ENCODE measurements at regions not wholly inside any gene's neighbourhood (a gene's known extent, or its start where the extent isn't known, plus 50 kb on each side); places are given as distances from the start of the nearest gene placed in this dataset.

DNA sequence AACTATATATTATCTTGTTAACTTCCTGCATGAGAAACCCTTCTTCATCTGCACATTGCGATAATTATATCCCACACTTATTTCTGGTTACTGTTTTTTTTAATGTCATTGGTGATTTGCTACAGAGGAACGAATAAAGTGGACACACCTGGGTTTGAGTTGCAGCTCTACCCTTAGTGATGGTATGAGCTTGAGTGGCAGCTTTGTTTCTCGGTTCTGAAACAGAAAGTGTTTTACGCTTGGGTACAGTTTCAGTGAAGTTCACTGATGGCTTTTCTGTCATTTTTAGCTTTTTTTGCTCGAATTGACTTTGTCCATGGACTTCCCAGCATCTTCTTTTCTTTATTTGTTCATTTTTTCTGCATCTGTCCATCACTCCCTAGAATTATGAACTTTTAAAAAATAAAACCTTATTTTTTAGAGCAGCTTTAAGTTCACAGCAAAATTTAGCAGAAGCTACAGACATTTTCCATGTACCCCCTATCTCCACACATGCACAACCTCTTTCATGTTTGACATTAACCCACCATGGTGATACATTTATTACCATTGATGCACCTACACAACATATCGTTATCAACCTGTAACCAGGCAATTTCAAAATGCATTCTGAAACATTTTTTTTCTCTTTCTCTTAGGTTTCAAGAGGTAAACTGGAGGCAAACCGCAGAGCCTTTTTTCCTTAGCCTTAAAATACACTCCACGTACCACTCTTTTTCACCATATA is 1041.6 kb upstream of the PRKX start:
- TF ChIP-seq, protein P1, sequence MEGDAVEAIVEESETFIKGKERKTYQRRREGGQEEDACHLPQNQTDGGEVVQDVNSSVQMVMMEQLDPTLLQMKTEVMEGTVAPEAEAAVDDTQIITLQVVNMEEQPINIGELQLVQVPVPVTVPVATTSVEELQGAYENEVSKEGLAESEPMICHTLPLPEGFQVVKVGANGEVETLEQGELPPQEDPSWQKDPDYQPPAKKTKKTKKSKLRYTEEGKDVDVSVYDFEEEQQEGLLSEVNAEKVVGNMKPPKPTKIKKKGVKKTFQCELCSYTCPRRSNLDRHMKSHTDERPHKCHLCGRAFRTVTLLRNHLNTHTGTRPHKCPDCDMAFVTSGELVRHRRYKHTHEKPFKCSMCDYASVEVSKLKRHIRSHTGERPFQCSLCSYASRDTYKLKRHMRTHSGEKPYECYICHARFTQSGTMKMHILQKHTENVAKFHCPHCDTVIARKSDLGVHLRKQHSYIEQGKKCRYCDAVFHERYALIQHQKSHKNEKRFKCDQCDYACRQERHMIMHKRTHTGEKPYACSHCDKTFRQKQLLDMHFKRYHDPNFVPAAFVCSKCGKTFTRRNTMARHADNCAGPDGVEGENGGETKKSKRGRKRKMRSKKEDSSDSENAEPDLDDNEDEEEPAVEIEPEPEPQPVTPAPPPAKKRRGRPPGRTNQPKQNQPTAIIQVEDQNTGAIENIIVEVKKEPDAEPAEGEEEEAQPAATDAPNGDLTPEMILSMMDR (IDR thresholded peaks at IDR 0.05; ENCODE audit: insufficient read depth, low read length, poor library complexity, severe bottlenecking): no peak
- no peak for DNase-seq (ENCODE audit: extremely low read depth, insufficient read length)
- Histone ChIP-seq H3K4me3 (replicated peaks; ENCODE audit: low read depth, low read length) (no peak overlapping the region), H3K27me3 (replicated peaks; ENCODE audit: control insufficient read depth, insufficient read depth, low read length) (no peaks in the 10 kb centered on the region), H3K36me3 (ENCODE audit: control insufficient read depth, insufficient read depth, low read length) (no peaks in the 10 kb centered on the region)

DNA sequence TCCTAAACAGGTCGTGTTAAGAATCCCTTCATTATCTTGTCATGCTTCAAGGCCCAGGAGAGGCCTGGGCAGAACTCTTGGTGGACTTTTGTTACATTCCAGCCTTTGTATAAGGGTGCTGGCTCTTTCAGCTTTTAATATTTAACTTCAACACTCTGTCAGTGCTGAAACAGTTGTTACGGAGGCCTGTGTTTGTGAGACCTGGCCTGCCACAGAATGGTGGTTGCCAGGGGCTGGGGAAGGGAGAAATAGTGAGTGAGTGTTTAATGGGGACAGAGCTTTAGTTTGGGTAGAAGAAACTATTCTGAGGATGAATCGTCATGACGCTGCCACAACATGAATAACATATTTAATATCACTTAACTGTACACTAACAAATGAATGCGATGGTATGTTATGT is 1027.6 kb upstream of the PRKX start:
- DNase-seq (ENCODE audit: extremely low read depth, insufficient read length): no peak
- no peak overlapping the region for H3K4me3 ChIP-seq (replicated peaks; ENCODE audit: low read depth, low read length)
- no peaks in the 10 kb centered on the region for H3K36me3 ChIP-seq (ENCODE audit: control insufficient read depth, insufficient read depth, low read length)
- H3K27me3 ChIP-seq (replicated peaks; ENCODE audit: control insufficient read depth, insufficient read depth, low read length): no peaks in the 10 kb centered on the region
- TF ChIP-seq, protein P1 (IDR thresholded peaks at IDR 0.05; ENCODE audit: insufficient read depth, low read length, poor library complexity, severe bottlenecking): no peak

DNA sequence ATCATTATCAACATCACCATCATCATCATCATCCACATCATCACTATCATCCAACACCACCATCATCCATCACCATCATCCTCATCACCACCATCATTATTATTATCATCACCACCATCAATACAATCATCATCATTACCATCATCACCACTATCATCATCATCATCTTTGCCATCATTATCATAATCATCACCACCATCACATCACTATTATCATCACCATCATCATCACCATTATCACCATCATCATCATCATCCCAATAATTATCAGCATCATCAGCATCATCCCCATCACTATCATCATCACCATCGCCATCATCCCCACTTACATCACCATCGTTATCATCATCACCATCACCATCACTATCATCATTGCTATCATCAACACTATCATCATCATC is 1021.9 kb upstream of the PRKX start:
- H3K4me3 ChIP-seq (replicated peaks; ENCODE audit: low read depth, low read length): no peak overlapping the region
- DNase-seq (ENCODE audit: extremely low read depth, insufficient read length): no peak
- H3K27me3 ChIP-seq (replicated peaks; ENCODE audit: control insufficient read depth, insufficient read depth, low read length): no peaks in the 10 kb centered on the region
- TF ChIP-seq, protein P1 (IDR thresholded peaks at IDR 0.05; ENCODE audit: insufficient read depth, low read length, poor library complexity, severe bottlenecking): no peak
- H3K36me3 ChIP-seq (ENCODE audit: control insufficient read depth, insufficient read depth, low read length): no peaks in the 10 kb centered on the region

DNA sequence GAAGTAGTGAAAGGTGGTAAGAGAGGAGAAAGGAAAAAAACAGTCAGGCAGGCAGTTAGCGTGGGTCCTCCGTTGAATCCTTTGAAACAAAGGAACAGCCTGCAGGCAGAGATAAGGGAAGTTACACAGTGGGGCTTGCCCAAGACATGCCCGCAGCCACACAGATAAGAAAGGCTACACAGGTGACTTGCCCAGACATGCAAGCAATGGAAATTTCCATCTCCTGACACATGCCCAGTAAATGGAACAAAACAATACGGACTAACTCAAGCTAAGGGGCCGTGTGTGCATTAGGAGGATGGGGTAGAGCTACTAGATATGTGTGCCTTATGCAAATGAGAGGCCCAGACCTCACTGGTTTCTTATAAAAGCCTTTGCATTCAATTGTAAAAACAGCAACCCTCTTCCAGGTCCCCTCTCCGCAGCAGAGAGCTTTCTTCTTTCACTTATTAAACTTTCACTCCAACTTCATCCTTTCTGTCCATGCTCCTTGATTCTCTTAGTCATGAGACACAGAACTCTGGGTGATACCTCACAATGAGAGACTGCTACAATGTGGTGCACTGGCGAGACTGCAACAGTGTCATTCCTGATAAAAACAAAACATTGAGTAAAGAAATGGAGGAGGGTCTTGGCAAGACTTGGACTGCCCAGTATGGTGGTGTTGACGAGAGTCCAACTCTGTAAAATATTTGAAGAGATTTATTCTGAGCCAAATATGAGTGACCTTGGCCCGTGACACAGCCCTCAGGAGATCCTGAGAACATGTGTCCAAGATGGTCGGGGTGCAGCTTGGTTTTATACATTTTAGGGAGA is 997.4 kb upstream of the PRKX start:
- H3K27me3 ChIP-seq (replicated peaks; ENCODE audit: control insufficient read depth, insufficient read depth, low read length): no peaks in the 10 kb centered on the region
- H3K36me3 ChIP-seq (ENCODE audit: control insufficient read depth, insufficient read depth, low read length): no peaks in the 10 kb centered on the region
- DNase-seq (ENCODE audit: extremely low read depth, insufficient read length): peak; percentile 1
- TF ChIP-seq, protein P1 (IDR thresholded peaks at IDR 0.05; ENCODE audit: insufficient read depth, low read length, poor library complexity, severe bottlenecking): no peak
- no peak overlapping the region for H3K4me3 ChIP-seq (replicated peaks; ENCODE audit: low read depth, low read length)

DNA sequence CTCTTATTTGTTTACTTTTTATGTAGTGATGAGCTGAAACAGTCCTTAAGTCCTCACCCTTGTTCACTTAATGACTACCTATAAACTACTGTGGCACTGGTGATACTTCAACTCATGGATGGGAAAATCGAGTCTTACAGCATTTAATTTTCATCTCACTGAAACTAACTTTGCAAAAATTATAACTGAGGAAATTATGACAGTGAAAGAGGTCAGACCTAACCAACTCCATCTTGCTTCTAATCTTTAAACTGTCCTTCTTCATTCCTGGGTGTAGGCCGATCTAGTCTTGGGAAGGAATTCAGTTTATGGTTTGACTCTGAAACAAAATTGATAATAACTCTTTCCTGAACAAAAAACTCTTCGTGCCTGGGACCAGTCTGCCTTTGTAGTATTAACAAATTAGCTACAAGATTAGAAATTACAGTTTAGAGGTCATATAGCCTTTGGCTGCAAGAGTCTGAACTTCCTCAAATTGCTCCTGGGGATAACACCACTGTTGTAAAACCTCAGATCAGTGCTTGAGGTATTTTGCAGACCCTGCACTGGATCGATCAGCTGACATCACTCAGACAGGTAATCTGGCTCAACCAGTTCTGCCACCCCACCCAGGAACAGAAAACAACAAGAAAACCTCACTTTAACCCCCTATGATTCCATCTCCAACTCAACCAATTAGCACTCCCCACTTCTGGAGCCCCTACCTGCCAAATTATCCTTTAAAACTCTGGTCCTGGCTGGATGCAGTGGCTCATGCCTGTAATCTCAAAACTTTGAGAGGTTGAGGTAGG is 995.7 kb upstream of the PRKX start:
- DNase-seq (ENCODE audit: extremely low read depth, insufficient read length): no peak
- H3K4me3 ChIP-seq (replicated peaks; ENCODE audit: low read depth, low read length): no peak overlapping the region
- TF ChIP-seq, protein P1 (IDR thresholded peaks at IDR 0.05; ENCODE audit: insufficient read depth, low read length, poor library complexity, severe bottlenecking): no peak
- H3K27me3 ChIP-seq (replicated peaks; ENCODE audit: control insufficient read depth, insufficient read depth, low read length): no peaks in the 10 kb centered on the region
- H3K36me3 ChIP-seq (ENCODE audit: control insufficient read depth, insufficient read depth, low read length): no peaks in the 10 kb centered on the region

All from GM06990 (cell line).